ENCODE measurements at regions not wholly inside any gene's neighbourhood (a gene's known extent, or its start where the extent isn't known, plus 50 kb on each side); places are given as distances from the start of the nearest gene placed in this dataset.

DNA sequence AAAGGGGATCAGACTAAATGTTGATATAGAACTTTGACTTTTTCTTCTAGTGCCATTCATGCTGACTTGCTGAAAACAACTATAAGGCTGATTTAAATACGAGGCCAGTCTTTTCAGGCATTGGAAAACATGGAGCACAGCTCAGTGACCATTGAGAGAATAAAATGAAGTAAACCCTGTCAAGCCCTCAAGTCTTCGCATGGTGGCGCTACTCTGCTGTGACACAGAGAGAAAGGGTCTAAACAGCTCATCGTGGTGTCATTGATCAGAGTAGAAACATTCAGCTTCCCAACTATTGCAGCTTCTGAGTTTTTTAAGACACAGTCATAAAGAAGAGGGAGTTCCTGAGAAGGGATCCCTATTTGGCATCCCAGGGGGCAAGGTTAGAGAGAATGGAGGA, 716.2 kb downstream of the DIPK2A start:
- intact Hi-C loops (cut with DNase I; ENCODE audit: low total_unique reads), result no loop called here
- DNase-seq (ENCODE audit: low spot score in 2 of 2), result no peak
- TF ChIP-seq, protein P1, sequence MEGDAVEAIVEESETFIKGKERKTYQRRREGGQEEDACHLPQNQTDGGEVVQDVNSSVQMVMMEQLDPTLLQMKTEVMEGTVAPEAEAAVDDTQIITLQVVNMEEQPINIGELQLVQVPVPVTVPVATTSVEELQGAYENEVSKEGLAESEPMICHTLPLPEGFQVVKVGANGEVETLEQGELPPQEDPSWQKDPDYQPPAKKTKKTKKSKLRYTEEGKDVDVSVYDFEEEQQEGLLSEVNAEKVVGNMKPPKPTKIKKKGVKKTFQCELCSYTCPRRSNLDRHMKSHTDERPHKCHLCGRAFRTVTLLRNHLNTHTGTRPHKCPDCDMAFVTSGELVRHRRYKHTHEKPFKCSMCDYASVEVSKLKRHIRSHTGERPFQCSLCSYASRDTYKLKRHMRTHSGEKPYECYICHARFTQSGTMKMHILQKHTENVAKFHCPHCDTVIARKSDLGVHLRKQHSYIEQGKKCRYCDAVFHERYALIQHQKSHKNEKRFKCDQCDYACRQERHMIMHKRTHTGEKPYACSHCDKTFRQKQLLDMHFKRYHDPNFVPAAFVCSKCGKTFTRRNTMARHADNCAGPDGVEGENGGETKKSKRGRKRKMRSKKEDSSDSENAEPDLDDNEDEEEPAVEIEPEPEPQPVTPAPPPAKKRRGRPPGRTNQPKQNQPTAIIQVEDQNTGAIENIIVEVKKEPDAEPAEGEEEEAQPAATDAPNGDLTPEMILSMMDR (IDR thresholded peaks at IDR 0.05), result no peak
- no peak for TF ChIP-seq POLR2A (IDR thresholded peaks at IDR 0.05)
- no peak overlapping the region for H3K4me3 ChIP-seq (ENCODE audit: low read depth, poor library complexity, severe bottlenecking)
- WGBS, 2 donors, result 85 to 87% methylated on average over 4 of the region's 4 CpGs

DNA sequence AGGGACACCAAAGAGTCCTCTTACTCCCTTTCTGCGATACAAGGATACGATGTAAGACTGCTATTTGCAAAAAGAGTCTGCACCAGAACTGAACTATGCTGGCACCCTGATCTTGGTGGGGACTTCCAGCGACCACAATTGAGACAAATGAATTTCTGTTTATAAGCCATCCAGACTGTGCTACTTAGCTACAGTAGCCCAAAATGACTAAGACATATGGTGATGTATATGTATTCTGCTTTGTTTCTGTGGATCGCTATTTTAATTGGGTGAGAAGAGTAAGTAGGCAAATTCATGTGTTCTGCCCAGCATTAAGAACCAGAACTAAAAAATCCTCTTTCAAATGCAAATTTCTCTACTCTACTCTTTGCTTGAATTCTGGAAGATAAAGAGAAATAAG, 720.9 kb downstream of the DIPK2A start:
- no peak overlapping the region for H3K4me3 ChIP-seq (ENCODE audit: low read depth, poor library complexity, severe bottlenecking)
- intact Hi-C loops (cut with DNase I; ENCODE audit: low total_unique reads), result no loop called here
- 89 to 90% methylated on average over 4 of the region's 4 CpGs for WGBS, 2 donors
- TF ChIP-seq, protein P1 (IDR thresholded peaks at IDR 0.05), result no peak
- TF ChIP-seq POLR2A (IDR thresholded peaks at IDR 0.05), result no peak
- DNase-seq (ENCODE audit: low spot score in 2 of 2), result no peak

DNA sequence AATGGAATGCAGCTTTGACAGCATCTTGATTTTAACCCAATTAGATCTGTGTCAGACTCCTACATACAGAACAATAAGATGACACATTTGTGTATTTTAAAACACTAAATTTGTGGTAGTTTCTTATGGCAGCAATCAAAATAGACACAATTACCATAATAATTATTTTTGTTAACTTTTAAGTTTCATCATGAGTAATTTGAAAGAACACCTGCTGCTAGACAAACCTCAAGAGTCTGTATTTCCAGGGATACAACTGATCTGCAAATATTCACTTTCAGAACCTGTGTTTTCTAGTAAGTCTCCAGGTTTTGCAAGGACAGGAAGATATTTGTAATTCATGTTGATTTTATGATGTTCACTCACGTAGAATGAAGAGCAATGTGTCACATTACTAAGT, 736.8 kb downstream of the DIPK2A start:
- no peak overlapping the region for H3K4me3 ChIP-seq (ENCODE audit: low read depth, poor library complexity, severe bottlenecking)
- DNase-seq (ENCODE audit: low spot score in 2 of 2), result no peak
- intact Hi-C loops (cut with DNase I; ENCODE audit: low total_unique reads), result no loop called here
- no peak for TF ChIP-seq POLR2A (IDR thresholded peaks at IDR 0.05)
- TF ChIP-seq, protein P1 (IDR thresholded peaks at IDR 0.05), result no peak
- 78 to 79% methylated on average over 1 of the region's 1 CpG for WGBS, 2 donors

DNA sequence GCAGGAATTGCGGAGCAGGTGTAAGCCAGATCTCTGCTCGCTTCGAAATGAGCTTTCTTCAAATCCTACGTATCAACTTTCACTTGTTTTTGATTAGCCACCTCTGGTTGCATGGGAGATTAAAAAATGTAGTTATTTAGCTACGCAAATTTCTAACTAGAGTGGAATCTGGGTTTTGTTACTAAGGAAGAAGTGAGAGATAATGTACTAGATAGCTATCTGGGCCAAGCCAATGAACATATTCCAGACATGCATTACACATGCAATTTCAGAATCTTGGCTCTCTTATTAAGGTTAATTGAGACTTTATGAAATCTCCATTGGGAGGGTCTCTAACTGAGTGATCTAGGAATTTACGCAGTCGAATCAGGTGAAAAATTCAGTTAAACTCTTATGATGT, 765.7 kb downstream of the DIPK2A start:
- no peak overlapping the region for H3K4me3 ChIP-seq (ENCODE audit: low read depth, poor library complexity, severe bottlenecking)
- TF ChIP-seq, protein P1 (IDR thresholded peaks at IDR 0.05), result no peak
- no peak for TF ChIP-seq POLR2A (IDR thresholded peaks at IDR 0.05)
- intact Hi-C loops (cut with DNase I; ENCODE audit: low total_unique reads), result no loop called here
- DNase-seq (ENCODE audit: low spot score in 2 of 2), result no peak
- WGBS, 2 donors, result 92 to 94% methylated on average over 7 of the region's 7 CpGs

DNA sequence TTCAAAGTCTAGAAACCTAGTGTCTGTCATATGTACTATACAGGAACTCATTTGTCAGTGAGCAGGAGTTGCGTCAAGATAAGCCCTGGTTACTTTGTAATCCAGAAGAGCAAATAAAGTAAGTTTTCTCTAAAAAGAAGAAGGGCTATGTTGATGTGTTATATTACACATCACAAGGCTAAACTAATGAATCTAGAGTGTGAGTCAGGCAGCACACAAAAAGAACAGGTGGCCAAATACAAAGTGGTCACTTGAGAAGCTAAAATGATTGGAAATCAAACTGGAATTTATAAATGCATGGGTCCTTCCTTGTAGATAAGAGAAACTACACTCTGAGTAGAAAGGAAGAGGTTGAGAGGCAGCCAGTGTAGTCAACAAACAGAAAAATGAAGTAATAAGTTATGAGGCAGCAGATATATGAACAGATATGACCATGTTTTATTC, 771.6 kb downstream of the DIPK2A start:
- intact Hi-C loops (cut with DNase I; ENCODE audit: low total_unique reads), result no loop called here
- no peak for DNase-seq (ENCODE audit: low spot score in 2 of 2)
- H3K4me3 ChIP-seq (ENCODE audit: low read depth, poor library complexity, severe bottlenecking), result no peak overlapping the region
- 80 to 82% methylated on average over 1 of the region's 1 CpG for WGBS, 2 donors
- TF ChIP-seq POLR2A (IDR thresholded peaks at IDR 0.05), result no peak
- TF ChIP-seq, protein P1 (IDR thresholded peaks at IDR 0.05), result no peak

DNA sequence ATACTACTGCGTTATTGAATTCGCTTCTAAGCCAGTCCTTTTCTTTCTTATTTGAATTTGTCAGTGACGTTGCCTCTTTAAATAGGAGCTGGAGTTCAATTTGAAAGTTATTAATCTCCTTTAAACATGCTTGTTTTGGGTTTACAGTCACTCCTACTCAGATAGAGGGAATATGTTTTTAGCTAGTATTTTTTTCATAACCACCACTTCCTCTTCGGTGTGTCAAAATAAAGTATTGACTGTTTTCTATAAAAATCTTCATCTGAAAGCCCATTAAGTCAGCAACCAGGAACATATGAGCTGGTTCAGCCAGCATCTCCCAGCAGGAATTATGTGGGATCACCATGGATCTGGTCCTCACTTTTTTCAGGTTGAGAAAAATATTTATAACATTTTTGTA, 772.9 kb downstream of the DIPK2A start:
- TF ChIP-seq, protein P1 (IDR thresholded peaks at IDR 0.05), result no peak
- TF ChIP-seq POLR2A (IDR thresholded peaks at IDR 0.05), result no peak
- no peak overlapping the region for H3K4me3 ChIP-seq (ENCODE audit: low read depth, poor library complexity, severe bottlenecking)
- intact Hi-C loops (cut with DNase I; ENCODE audit: low total_unique reads), result no loop called here
- 76 to 84% methylated on average over 4 of the region's 4 CpGs for WGBS, 2 donors
- DNase-seq (ENCODE audit: low spot score in 2 of 2), result no peak

Data from lower leg skin (tissue), 4 donors.